ENCODE measurements at regions not wholly inside any gene's neighbourhood (a gene's known extent, or its start where the extent isn't known, plus 50 kb on each side); places are given as distances from the start of the nearest gene placed in this dataset.

GRCh38 chr16:73277071-73277470 is 229.1 kb upstream of the ZFHX3 start:
- no peak overlapping the region for H3K4me3 Mint-ChIP-seq
- no peaks in the 10 kb centered on the region for H3K4me1 Mint-ChIP-seq
- no peaks in the 10 kb centered on the region for H3K36me3 Mint-ChIP-seq
- H3K27me3 Mint-ChIP-seq = no peaks in the 10 kb centered on the region
- no peaks in the 10 kb centered on the region for H3K9me3 Mint-ChIP-seq
- H3K27ac Mint-ChIP-seq = no peak overlapping the region
- DNase-seq = no peak

DNA sequence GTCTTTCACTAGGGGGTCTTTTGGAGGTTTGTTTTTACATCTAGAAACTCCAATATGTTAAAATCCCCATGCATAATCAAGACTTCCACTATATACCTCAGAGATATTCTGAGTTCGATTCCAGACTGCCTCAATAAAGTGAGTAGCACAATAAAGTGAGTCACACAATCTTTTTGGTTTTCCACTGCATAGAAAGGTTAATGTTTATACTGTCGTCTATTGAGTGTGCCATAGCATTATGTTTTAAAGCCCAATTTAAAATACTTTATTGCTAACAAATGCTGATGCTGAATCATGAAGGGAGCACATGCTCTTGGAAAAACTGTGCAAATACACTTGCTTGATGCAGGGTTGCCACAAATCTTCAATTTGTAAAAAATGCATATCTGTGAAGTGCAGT is 227.5 kb upstream of the ZFHX3 start:
- no peak overlapping the region for H3K27ac Mint-ChIP-seq
- no peaks in the 10 kb centered on the region for H3K36me3 Mint-ChIP-seq
- H3K4me3 Mint-ChIP-seq = no peak overlapping the region
- no peaks in the 10 kb centered on the region for H3K9me3 Mint-ChIP-seq
- DNase-seq = no peak
- no peaks in the 10 kb centered on the region for H3K4me1 Mint-ChIP-seq
- H3K27me3 Mint-ChIP-seq = no peaks in the 10 kb centered on the region

DNA sequence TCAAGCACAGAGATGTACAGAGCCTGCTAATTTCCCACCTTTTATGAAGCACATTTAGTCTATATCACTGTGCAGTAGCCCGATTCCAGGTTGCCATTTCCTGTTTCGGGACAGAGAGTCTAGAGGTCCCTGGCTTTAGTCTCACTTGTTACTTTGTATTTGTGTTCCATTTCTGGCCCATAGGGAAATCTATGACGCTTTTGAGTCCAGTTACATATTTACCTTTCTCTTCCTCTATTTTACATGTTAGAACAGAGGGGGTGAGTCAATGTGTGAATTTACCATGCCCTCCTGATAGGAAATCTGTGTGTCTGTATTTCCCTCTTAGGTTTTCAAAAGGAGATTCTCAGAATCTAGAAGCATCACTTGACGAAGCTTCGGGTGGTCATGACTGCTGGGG is 227.1 kb upstream of the ZFHX3 start:
- no peaks in the 10 kb centered on the region for H3K4me1 Mint-ChIP-seq
- no peaks in the 10 kb centered on the region for H3K36me3 Mint-ChIP-seq
- no peaks in the 10 kb centered on the region for H3K9me3 Mint-ChIP-seq

DNA sequence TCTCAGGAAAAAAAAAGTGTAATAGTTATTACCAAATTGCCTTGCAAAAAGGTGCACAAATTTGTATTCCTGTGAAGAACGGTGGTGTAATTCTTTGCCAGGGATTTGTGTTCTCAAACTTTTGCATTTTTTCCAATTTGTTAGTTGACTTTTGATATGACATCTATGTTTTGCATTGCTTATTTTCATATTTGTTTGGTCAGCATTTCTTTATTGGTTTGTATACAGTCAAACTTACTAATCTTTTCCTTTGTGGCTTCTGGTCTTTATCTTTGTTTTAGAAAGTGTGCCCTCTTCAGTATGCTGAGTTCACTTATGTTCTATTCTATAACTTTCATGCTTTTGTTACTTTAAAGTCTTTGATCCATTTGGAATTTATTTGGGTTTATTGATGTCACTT is 226.2 kb upstream of the ZFHX3 start:
- H3K27me3 Mint-ChIP-seq = no peaks in the 10 kb centered on the region
- no peak overlapping the region for H3K27ac Mint-ChIP-seq
- no peaks in the 10 kb centered on the region for H3K36me3 Mint-ChIP-seq
- H3K9me3 Mint-ChIP-seq = no peaks in the 10 kb centered on the region
- H3K4me3 Mint-ChIP-seq = no peak overlapping the region
- H3K4me1 Mint-ChIP-seq = no peaks in the 10 kb centered on the region
- DNase-seq = no peak

More for the DNA sequence above, 227.1 kb upstream of the ZFHX3 start:
- no peak for DNase-seq
- Mint-ChIP-seq H3K27ac (no peak overlapping the region), H3K4me3 (no peak overlapping the region), H3K27me3 (no peaks in the 10 kb centered on the region)

DNA sequence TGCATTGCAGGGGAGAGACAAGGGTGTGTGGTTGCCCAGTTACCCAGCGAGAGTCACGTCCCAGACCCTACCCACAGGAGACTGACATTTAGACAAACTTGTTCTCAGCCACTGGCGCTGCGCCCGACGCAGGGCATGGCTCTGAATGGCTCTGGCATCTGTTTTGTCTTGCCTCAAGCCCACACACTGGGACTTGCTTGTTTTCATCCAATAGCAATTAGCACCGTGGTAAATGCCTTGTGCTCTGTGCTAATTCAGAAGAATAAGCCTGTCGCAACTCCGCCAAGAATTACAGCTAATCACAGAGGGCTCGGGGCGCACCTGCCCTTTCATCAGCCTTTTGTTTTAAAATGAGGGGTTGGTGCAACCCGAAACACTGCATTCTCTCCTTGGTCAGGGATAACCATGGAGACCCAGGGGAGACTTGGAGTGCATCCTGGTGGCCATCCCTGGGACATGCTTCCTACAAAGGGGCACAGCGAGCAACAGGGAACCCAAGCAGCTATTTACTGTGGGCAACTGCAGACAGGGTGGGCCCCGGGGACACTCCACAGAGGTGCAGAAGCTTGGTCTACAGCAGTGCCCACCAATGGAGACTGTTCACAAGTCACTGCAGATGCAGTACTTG is 220.6 kb upstream of the ZFHX3 start:
- Mint-ChIP-seq H3K4me1 (no peaks in the 10 kb centered on the region), H3K27ac (no peak overlapping the region), H3K4me3 (no peak overlapping the region), H3K27me3 (peaks cover 3% of the 10 kb centered on the region), H3K36me3 (no peaks in the 10 kb centered on the region), H3K9me3 (peaks cover 2% of the 10 kb centered on the region)
- no peak for DNase-seq

DNA sequence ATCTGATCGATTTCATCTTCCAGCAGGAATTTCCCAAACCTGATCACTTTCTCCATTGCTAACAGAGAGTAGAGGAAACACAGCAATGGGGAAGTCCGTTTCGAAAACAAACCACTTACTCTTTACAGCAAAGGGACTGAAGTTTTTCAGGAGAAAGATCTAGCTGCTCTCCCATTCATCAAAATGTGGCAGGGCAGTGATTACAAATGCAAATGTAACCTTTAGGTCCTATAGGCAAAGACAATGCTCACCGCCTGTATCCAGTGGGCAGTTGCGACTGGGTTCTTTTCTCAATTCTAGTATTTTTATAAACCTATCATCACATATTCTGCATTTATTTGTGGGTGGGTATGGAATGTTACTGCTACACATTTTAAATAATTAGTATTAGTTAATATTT is 218.0 kb upstream of the ZFHX3 start:
- Mint-ChIP-seq H3K27me3 (peaks cover 3% of the 10 kb centered on the region), H3K27ac (no peak overlapping the region), H3K36me3 (peaks cover 2% of the 10 kb centered on the region), H3K9me3 (peaks cover 4% of the 10 kb centered on the region), H3K4me1 (no peaks in the 10 kb centered on the region), H3K4me3 (no peak overlapping the region)
- no peak for DNase-seq

DNA sequence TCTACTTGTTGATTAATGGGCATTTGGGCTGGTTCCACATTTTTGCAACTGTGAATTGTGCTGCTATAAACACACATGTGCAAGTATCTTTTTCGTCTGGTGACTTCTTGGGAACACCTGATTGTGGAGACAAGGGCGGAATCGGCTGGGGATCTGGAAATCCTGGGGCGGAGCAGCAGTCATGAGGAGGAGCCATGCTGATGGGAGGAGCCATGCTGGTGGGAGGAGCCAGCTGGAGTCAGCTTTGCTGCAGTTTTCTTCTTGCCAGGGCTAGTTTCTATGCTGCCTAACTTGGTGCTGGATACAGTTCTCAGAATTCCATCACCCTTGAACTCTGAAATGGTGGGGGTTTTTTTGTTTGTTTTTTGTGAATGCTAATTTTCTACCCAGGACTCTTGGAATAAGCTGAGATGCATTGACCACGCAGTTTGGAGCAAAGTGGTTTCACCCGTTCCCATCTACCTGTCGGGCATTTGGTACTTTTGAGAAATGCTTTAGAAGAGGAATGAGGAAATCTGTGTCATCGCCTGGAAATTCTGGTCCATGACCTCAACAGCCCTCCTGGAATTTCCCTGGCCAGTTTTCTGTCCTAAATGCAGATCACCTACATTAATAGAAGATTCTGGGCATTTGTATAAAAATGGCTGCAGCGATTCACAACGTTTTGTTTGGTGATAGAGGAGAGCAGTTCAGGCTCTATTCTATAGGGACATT is 217.4 kb upstream of the ZFHX3 start:
- Mint-ChIP-seq H3K27ac (no peak overlapping the region), H3K4me1 (no peaks in the 10 kb centered on the region)

DNA sequence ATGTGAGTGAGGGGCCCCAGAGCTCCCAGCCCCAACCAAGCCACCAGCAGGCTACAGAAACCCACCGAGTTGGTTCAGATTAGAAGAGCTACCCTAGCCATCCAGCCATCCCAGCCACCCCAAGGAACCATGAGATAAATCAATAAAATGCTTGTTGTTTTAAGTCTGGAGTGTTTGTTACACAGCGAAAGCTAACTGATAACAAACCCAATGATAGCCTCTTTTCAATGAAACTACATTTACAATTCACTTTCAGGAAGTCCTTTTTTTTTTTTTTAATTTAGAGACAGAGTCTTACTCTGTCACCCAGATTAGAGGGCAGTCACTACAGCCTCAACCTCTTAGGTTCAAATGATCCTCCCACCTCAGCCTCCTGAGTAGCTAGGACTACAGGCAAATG is 215.0 kb upstream of the ZFHX3 start:
- Mint-ChIP-seq H3K4me3 (no peak overlapping the region), H3K36me3 (peaks cover 2% of the 10 kb centered on the region), H3K9me3 (peaks cover 4% of the 10 kb centered on the region), H3K27me3 (peaks cover 3% of the 10 kb centered on the region), H3K4me1 (no peaks in the 10 kb centered on the region), H3K27ac (no peak overlapping the region)
- DNase-seq = no peak

More for the DNA sequence above, 217.4 kb upstream of the ZFHX3 start:
- Mint-ChIP-seq H3K4me3 (no peak overlapping the region), H3K36me3 (peaks cover 2% of the 10 kb centered on the region), H3K27me3 (peaks cover 3% of the 10 kb centered on the region), H3K9me3 (peaks cover 4% of the 10 kb centered on the region)
- DNase-seq = no peak

GRCh38 chr16:73255031-73255430 is 207.1 kb upstream of the ZFHX3 start:
- DNase-seq = no peak
- H3K4me1 Mint-ChIP-seq = no peaks in the 10 kb centered on the region
- no peaks in the 10 kb centered on the region for H3K36me3 Mint-ChIP-seq
- H3K4me3 Mint-ChIP-seq = no peak overlapping the region
- H3K9me3 Mint-ChIP-seq = no peaks in the 10 kb centered on the region
- H3K27me3 Mint-ChIP-seq = no peaks in the 10 kb centered on the region
- H3K27ac Mint-ChIP-seq = no peak overlapping the region

- H3K4me3 Mint-ChIP-seq = no peak overlapping the region
- no peak for DNase-seq
- H3K36me3 Mint-ChIP-seq = no peaks in the 10 kb centered on the region
- H3K27ac Mint-ChIP-seq = no peak overlapping the region
- no peaks in the 10 kb centered on the region for H3K27me3 Mint-ChIP-seq
- no peaks in the 10 kb centered on the region for H3K9me3 Mint-ChIP-seq
- no peaks in the 10 kb centered on the region for H3K4me1 Mint-ChIP-seq
These were observed 206.1 kb upstream of the ZFHX3 start for GRCh38 chr16:73253922-73254480.

- H3K27ac Mint-ChIP-seq = no peak overlapping the region
- H3K36me3 Mint-ChIP-seq = no peaks in the 10 kb centered on the region
These were observed 204.5 kb upstream of the ZFHX3 start for GRCh38 chr16:73252446-73252845.

GRCh38 chr16:73251608-73252007 is 203.7 kb upstream of the ZFHX3 start:
- Mint-ChIP-seq H3K27ac (no peak overlapping the region), H3K4me1 (no peaks in the 10 kb centered on the region), H3K27me3 (no peaks in the 10 kb centered on the region), H3K36me3 (no peaks in the 10 kb centered on the region), H3K4me3 (no peak overlapping the region), H3K9me3 (no peaks in the 10 kb centered on the region)
- no peak for DNase-seq

More at GRCh38 chr16:73252446-73252845, 204.5 kb upstream of the ZFHX3 start:
- no peaks in the 10 kb centered on the region for H3K4me1 Mint-ChIP-seq
- H3K9me3 Mint-ChIP-seq = no peaks in the 10 kb centered on the region
- H3K27me3 Mint-ChIP-seq = no peaks in the 10 kb centered on the region
- no peak overlapping the region for H3K4me3 Mint-ChIP-seq
- DNase-seq = no peak

- DNase-seq = no peak
- Mint-ChIP-seq H3K4me3 (no peak overlapping the region), H3K9me3 (no peaks in the 10 kb centered on the region), H3K36me3 (no peaks in the 10 kb centered on the region), H3K4me1 (no peaks in the 10 kb centered on the region), H3K27ac (no peak overlapping the region), H3K27me3 (no peaks in the 10 kb centered on the region)
These were observed 200.4 kb upstream of the ZFHX3 start for GRCh38 chr16:73248316-73248715.

DNA sequence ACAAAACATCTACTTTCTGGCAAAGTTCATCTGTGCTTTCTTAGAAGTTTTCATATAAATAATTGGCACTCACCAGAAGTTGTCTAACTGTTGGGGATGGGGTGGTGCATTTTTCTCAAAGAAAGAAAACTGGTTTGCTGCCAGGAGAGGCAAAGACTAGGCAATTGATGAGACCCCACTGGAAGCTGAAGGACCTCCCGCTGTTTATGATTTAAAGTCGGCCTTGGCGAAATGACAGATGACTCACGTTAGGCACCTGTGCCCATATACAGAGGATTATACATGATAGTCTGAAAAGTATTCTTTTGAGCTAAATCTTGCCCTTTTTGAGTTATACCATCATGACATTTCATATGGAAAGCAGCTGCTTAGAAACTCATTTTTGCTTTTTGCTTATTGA is 193.0 kb upstream of the ZFHX3 start:
- DNase-seq = no peak
- no peak overlapping the region for H3K27ac Mint-ChIP-seq
- H3K4me1 Mint-ChIP-seq = no peaks in the 10 kb centered on the region
- no peak overlapping the region for H3K4me3 Mint-ChIP-seq
- no peaks in the 10 kb centered on the region for H3K9me3 Mint-ChIP-seq
- no peaks in the 10 kb centered on the region for H3K36me3 Mint-ChIP-seq
- no peaks in the 10 kb centered on the region for H3K27me3 Mint-ChIP-seq

- H3K27ac Mint-ChIP-seq = no peak overlapping the region
- H3K27me3 Mint-ChIP-seq = no peaks in the 10 kb centered on the region
- H3K9me3 Mint-ChIP-seq = no peaks in the 10 kb centered on the region
- no peaks in the 10 kb centered on the region for H3K36me3 Mint-ChIP-seq
- H3K4me3 Mint-ChIP-seq = no peak overlapping the region
- no peaks in the 10 kb centered on the region for H3K4me1 Mint-ChIP-seq
- no peak for DNase-seq
These were observed 189.7 kb upstream of the ZFHX3 start for GRCh38 chr16:73237601-73238000.

DNA sequence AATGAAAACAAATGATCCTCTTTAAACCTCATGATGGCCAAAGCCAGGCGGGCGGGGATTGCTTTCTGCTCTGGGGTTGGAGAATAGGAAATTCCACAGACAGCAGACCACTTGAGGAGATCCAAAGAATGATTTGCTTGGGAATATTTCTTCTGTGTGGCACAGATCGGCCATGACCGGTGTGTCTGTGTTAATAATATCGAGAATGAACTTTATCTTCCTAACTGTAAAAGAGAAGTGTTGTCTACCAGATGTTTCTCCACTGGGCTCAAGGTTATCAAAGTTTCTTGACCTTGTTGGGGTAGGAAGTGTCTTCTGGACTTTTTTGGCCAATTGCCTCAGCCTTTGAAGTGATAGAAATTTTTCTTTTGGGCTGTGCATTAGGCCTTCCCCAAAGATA is 186.6 kb upstream of the ZFHX3 start:
- Mint-ChIP-seq H3K4me3 (no peak overlapping the region), H3K27me3 (no peaks in the 10 kb centered on the region), H3K27ac (no peak overlapping the region), H3K9me3 (no peaks in the 10 kb centered on the region), H3K36me3 (no peaks in the 10 kb centered on the region), H3K4me1 (no peaks in the 10 kb centered on the region)
- DNase-seq = no peak

All from activated naive CD8-positive, alpha-beta T cell treated with anti-CD3 and anti-CD28 coated beads for 36 hours (primary cell).